Endothelial cell of umbilical vein (primary cell): ENCODE measurements at regions not wholly inside any gene's neighbourhood (a gene's known extent, or its start where the extent isn't known, plus 50 kb on each side); places are given as distances from the start of the nearest gene placed in this dataset.

Experiments
- BruUV-seq: library from RNA; stranded (reverse); fragments of 400-500 nt; replicated peaks from 2 replicates; lab custom pipeline; 2021; lab: Mats Ljungman, UMichigan
- CTCF ChIA-PET: fragments of 300-600, 350-600 bp; sonication (Branson Sonifier 250); formaldehyde crosslinking; loops from one replicate; lab custom pipeline; 2021; ENCODE audit warnings: antibody characterized with exemption, inconsistent platforms; lab: Charles Lee
- POLR2A ChIA-PET: fragments of 300-600, 350-600 bp; sonication (Branson Sonifier 250); formaldehyde crosslinking; loops from one replicate; lab custom pipeline; 2021; ENCODE audit warnings: antibody characterized with exemption, inconsistent platforms; lab: Charles Lee
- DNase-seq: peaks from one replicate; pipeline ENCODE4 v3.0.0-alpha.2; 2011; ENCODE audit warnings: low read depth, low spot score
- FAIRE-seq: peaks from 2 replicates; lab custom pipeline; 2011; peaks lifted over from hg19 to GRCh38; lab: Jason Lieb, UNC
- H2AFZ ChIP-seq: 2 replicates; pipeline ENCODE4 v1.6.0; 2012; ENCODE audit warnings: low read depth, low read length, control low read depth, inconsistent platforms
- H3K27ac ChIP-seq: 2 replicates; pipeline ENCODE4 v1.5.1; 2011; ENCODE audit warnings: low read depth, mild to moderate bottlenecking, control low read depth, low read length, moderate library complexity; ENCODE audit not compliant: insufficient read depth
- H3K27me3 ChIP-seq, 2 experiments: 2 replicates each; pipeline versions ENCODE4 v1.6.0 to v1.6.1; 2011; ENCODE audit warnings: low read length in 2 of 2, mixed read lengths in 1 of 2; ENCODE audit not compliant: control insufficient read depth in 2 of 2, insufficient read depth in 2 of 2
- H3K36me3 ChIP-seq, 2 experiments: 2 replicates in 1 of 2; 3 replicates in 1 of 2; pipeline ENCODE4 v1.5.1; 2011; ENCODE audit warnings: low read length in 2 of 2, mild to moderate bottlenecking in 1 of 2, moderate library complexity in 1 of 2; ENCODE audit not compliant: control insufficient read depth in 2 of 2, insufficient read depth in 2 of 2; ENCODE audit errors: extremely low read depth in 1 of 2
- H3K4me1 ChIP-seq: 3 replicates; pipeline ENCODE4 v1.5.1; 2011; ENCODE audit warnings: mild to moderate bottlenecking, low read length; ENCODE audit not compliant: control insufficient read depth, insufficient read depth; ENCODE audit errors: extremely low read depth
- H3K4me2 ChIP-seq: 2 replicates; pipeline ENCODE4 v1.6.1; 2011; ENCODE audit warnings: low read length, control low read depth, mixed read lengths; ENCODE audit not compliant: insufficient read depth
- H3K4me3 ChIP-seq, 3 experiments: fragments of 200-600 bp in 1 of 3; sonication (generic), shearing (Covaris generic) in 1 of 3; replicated peaks in 1 of 3; 2 replicates each; pipeline ENCODE4 v1.5.1; 2011 to 2016; ENCODE audit warnings: control low read depth in 3 of 3, low read length in 3 of 3, mild to moderate bottlenecking in 2 of 3, inconsistent platforms in 1 of 3, low read depth in 1 of 3, moderate library complexity in 1 of 3; ENCODE audit not compliant: insufficient read depth in 1 of 3
- H3K79me2 ChIP-seq: 2 replicates; pipeline ENCODE4 v1.6.0; 2012; ENCODE audit warnings: low read length, inconsistent platforms; ENCODE audit not compliant: control insufficient read depth, insufficient read depth
- H3K9ac ChIP-seq: replicated peaks from 2 replicates; pipeline ENCODE3; 2011; ENCODE audit warnings: low read length, control low read depth; ENCODE audit not compliant: insufficient read depth; ENCODE audit errors: extremely low read depth
- H3K9me1 ChIP-seq: replicated peaks from 3 replicates; pipeline ENCODE4 v1.6.0; 2011; ENCODE audit warnings: mild to moderate bottlenecking, low read length; ENCODE audit not compliant: control insufficient read depth, insufficient read depth; ENCODE audit errors: extremely low read depth
- H3K9me3 ChIP-seq: replicated peaks from 2 replicates; pipeline ENCODE4 v1.5.1; 2012; ENCODE audit warnings: low read length, inconsistent platforms; ENCODE audit not compliant: control insufficient read depth, insufficient read depth
- H4K20me1 ChIP-seq: replicated peaks from 2 replicates; pipeline ENCODE3; 2011; ENCODE audit warnings: mild to moderate bottlenecking, low read length; ENCODE audit not compliant: control insufficient read depth, insufficient read depth; ENCODE audit errors: extremely low read depth
- EZH2 ChIP-seq: IDR thresholded peaks from 2 replicates; pipeline ENCODE4 v1.6.1; 2012; ENCODE audit warnings: borderline replicate concordance, low read depth, mild to moderate bottlenecking, moderate library complexity, low read length, inconsistent platforms; ENCODE audit not compliant: severe bottlenecking
- FOS ChIP-seq: IDR thresholded peaks from 2 replicates; pipeline ENCODE4 v1.6.1; 2011; ENCODE audit warnings: mild to moderate bottlenecking, low read length, moderate library complexity, borderline replicate concordance; ENCODE audit not compliant: insufficient read depth
- GATA2 ChIP-seq: IDR thresholded peaks from 2 replicates; pipeline ENCODE4 v1.7.0; 2011; ENCODE audit warnings: low read depth, mild to moderate bottlenecking, moderate library complexity, mixed read lengths, low read length; ENCODE audit not compliant: insufficient read length, insufficient read depth
- JUN ChIP-seq: IDR thresholded peaks from 2 replicates; pipeline ENCODE4 v1.6.1; 2011; ENCODE audit warnings: borderline replicate concordance, low read depth; ENCODE audit not compliant: insufficient read length, insufficient read depth
- MYC ChIP-seq: IDR thresholded peaks from one replicate; pipeline ENCODE4 v1.6.1; 2011; ENCODE audit warnings: mild to moderate bottlenecking, low read depth, low read length
- POLR2A ChIP-seq: IDR thresholded peaks from 2 replicates; pipeline ENCODE4 v1.6.1; 2012; ENCODE audit warnings: low read depth, mild to moderate bottlenecking, control low read depth, low read length
- POLR2AphosphoS5 ChIP-seq: IDR thresholded peaks from 2 replicates; pipeline ENCODE4 v1.6.1; 2012; ENCODE audit warnings: low read depth, mild to moderate bottlenecking, control low read depth, low read length, moderate library complexity; ENCODE audit not compliant: insufficient read depth
- dilution Hi-C: fragments of 300-500 bp; cut with MboI; formaldehyde crosslinking; loops from one replicate; pipeline ENCODE4 v1.15.0; 2019; ENCODE audit warnings: low sequenced_read_pairs; ENCODE audit not compliant: extremely low pct_ligation_motif_present
- intact Hi-C: fragments of 100-400 bp; cut with micrococcal nuclease; formaldehyde crosslinking; loops from one replicate; pipeline ENCODE4 v1.10.0; 2022
- TF ChIP-seq, protein P1 (sequence below), 2 donors: IDR thresholded peaks; 1 replicate in 1 of 2; 2 replicates in 1 of 2; pipeline ENCODE4 v1.5.1; 2011; ENCODE audit warnings: low read length in 2 of 2, mild to moderate bottlenecking in 2 of 2, moderate library complexity in 2 of 2, control low read depth in 1 of 2, inconsistent platforms in 1 of 2, low read depth in 1 of 2; ENCODE audit not compliant: insufficient read depth in 1 of 2; ENCODE audit errors: extremely low read depth in 1 of 2
- TF ChIP-seq, protein P2 (sequence below): IDR thresholded peaks from 2 replicates; pipeline ENCODE4 v1.6.1; 2011; ENCODE audit not compliant: insufficient read depth, insufficient read length

DNA sequence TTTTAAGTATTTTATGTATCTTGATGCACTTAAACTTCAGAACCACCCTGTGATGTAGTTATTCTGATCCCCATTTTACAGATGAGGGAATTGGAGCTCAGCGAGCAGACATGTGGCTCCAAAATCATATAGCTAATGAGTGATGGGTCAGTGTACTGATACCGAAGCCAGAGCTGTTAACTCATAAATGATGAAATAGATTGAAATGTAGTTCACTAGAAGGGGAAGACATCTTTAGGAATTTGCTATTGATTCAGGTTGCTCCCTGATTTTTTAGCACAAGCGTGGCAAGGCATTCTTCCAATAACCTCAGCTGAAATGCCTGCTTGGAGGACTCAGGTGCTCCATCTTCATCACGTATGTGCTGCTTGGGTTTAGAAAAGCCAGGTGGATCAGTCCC, 228.8 kb downstream of the PTEN start:
- no peaks in the 10 kb centered on the region for H3K9me3 ChIP-seq
- DNase-seq (no peak), FAIRE-seq (no peak)
- H3K4me3 ChIP-seq: no peak overlapping the region
- TF ChIP-seq POLR2AphosphoS5 (no peak), EZH2 (no peak), POLR2A (no peak), JUN (no peak), MYC (no peak), GATA2 (no peak), FOS (no peak)
- TF ChIP-seq, protein P1, sequence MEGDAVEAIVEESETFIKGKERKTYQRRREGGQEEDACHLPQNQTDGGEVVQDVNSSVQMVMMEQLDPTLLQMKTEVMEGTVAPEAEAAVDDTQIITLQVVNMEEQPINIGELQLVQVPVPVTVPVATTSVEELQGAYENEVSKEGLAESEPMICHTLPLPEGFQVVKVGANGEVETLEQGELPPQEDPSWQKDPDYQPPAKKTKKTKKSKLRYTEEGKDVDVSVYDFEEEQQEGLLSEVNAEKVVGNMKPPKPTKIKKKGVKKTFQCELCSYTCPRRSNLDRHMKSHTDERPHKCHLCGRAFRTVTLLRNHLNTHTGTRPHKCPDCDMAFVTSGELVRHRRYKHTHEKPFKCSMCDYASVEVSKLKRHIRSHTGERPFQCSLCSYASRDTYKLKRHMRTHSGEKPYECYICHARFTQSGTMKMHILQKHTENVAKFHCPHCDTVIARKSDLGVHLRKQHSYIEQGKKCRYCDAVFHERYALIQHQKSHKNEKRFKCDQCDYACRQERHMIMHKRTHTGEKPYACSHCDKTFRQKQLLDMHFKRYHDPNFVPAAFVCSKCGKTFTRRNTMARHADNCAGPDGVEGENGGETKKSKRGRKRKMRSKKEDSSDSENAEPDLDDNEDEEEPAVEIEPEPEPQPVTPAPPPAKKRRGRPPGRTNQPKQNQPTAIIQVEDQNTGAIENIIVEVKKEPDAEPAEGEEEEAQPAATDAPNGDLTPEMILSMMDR (IDR thresholded peaks at IDR 0.05; ENCODE audit: extremely low read depth in 1 of 2, insufficient read depth in 1 of 2, low read depth in 1 of 2, low read length in 2 of 2): no peak
- TF ChIP-seq, protein P2, sequence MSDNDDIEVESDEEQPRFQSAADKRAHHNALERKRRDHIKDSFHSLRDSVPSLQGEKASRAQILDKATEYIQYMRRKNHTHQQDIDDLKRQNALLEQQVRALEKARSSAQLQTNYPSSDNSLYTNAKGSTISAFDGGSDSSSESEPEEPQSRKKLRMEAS: no peak
- ChIA-PET POLR2A (no interaction called here), CTCF (interaction anchor here (1.0 to 1.5 kb wide), 2 partner anchors 11 to 21 kb away, joined by 3 read pairs; no protein-coding TSS in a partner anchor)
- H3K36me3 ChIP-seq: no peaks in the 10 kb centered on the region
- H3K27me3 ChIP-seq: peaks cover 0 to 4% of the 10 kb centered on the region in 2 experiments
- dilution Hi-C loops (no loop called here), intact Hi-C loops (no loop called here)
- BruUV-seq: no TSS peak
- no peaks in the 10 kb centered on the region for H4K20me1 ChIP-seq
- H3K79me2 ChIP-seq: no peaks in the 10 kb centered on the region
- H3K9me1 ChIP-seq: no peaks in the 10 kb centered on the region
- no peak overlapping the region for H3K4me2 ChIP-seq
- H3K9ac ChIP-seq: no peak overlapping the region
- no peak overlapping the region for H3K27ac ChIP-seq
- H2AFZ ChIP-seq: no peak overlapping the region
- no peaks in the 10 kb centered on the region for H3K4me1 ChIP-seq
